ENCODE measurements at regions not wholly inside any gene's neighbourhood (a gene's known extent, or its start where the extent isn't known, plus 50 kb on each side); places are given as distances from the start of the nearest gene placed in this dataset.

- TF ChIP-seq, protein P1, sequence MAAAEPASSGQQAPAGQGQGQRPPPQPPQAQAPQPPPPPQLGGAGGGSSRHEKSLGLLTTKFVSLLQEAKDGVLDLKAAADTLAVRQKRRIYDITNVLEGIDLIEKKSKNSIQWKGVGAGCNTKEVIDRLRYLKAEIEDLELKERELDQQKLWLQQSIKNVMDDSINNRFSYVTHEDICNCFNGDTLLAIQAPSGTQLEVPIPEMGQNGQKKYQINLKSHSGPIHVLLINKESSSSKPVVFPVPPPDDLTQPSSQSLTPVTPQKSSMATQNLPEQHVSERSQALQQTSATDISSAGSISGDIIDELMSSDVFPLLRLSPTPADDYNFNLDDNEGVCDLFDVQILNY (CRISPR knock-in tag; IDR thresholded peaks at IDR 0.05), result no peak
- TF ChIP-seq, protein P2, sequence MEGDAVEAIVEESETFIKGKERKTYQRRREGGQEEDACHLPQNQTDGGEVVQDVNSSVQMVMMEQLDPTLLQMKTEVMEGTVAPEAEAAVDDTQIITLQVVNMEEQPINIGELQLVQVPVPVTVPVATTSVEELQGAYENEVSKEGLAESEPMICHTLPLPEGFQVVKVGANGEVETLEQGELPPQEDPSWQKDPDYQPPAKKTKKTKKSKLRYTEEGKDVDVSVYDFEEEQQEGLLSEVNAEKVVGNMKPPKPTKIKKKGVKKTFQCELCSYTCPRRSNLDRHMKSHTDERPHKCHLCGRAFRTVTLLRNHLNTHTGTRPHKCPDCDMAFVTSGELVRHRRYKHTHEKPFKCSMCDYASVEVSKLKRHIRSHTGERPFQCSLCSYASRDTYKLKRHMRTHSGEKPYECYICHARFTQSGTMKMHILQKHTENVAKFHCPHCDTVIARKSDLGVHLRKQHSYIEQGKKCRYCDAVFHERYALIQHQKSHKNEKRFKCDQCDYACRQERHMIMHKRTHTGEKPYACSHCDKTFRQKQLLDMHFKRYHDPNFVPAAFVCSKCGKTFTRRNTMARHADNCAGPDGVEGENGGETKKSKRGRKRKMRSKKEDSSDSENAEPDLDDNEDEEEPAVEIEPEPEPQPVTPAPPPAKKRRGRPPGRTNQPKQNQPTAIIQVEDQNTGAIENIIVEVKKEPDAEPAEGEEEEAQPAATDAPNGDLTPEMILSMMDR (IDR thresholded peaks at IDR 0.05), result no peak
Measured at GRCh38 chr15:39320355-39320754, 260.5 kb upstream of the THBS1 start.
